HEK293 (cell line): ENCODE measurements at regions not wholly inside any gene's neighbourhood (a gene's known extent, or its start where the extent isn't known, plus 50 kb on each side); places are given as distances from the start of the nearest gene placed in this dataset.

ENCODE experiments used
- CTCF ChIA-PET: fragments of 350-600 bp; formaldehyde crosslinking; extraction: SDS; loops from one replicate; lab custom pipeline; 2021; ENCODE audit warnings: antibody characterized with exemption; lab: Yijun Ruan, JAX
- POLR2A ChIA-PET: fragments of 300-600 bp; formaldehyde crosslinking; extraction: SDS; loops from one replicate; lab custom pipeline; 2020; ENCODE audit warnings: antibody characterized with exemption, inconsistent platforms; lab: Yijun Ruan, JAX
- H3K27ac ChIP-seq: fragments of 200-500 bp; sonication (Bioruptor generic); 2 replicates; pipeline ENCODE4 v1.5.1; 2014; ENCODE audit warnings: low read depth, low read length, control low read depth, inconsistent platforms; ENCODE audit errors: extremely low read depth
- H3K36me3 ChIP-seq, 2 experiments: fragments of 200-500 bp in 1 of 2; sonication (Bioruptor generic) in 1 of 2; 1 replicate in 1 of 2; 2 replicates in 1 of 2; pipeline ENCODE4 v1.5.1; 2014 to 2017; ENCODE audit warnings: inconsistent platforms in 2 of 2, low read length in 2 of 2; ENCODE audit not compliant: control insufficient read depth in 2 of 2, insufficient read depth in 1 of 2
- H3K4me1 ChIP-seq: fragments of 200-500 bp; sonication (Bioruptor generic); 2 replicates; pipeline ENCODE4 v1.5.1; 2014; ENCODE audit warnings: mild to moderate bottlenecking, low read length, inconsistent platforms; ENCODE audit not compliant: control insufficient read depth, insufficient read depth
- H3K4me3 ChIP-seq: 2 replicates; pipeline ENCODE4 v1.5.1; 2011; ENCODE audit warnings: low read depth, mild to moderate bottlenecking, control low read depth, low read length, moderate library complexity
- H3K9me3 ChIP-seq: fragments of 200-500 bp; sonication (Bioruptor generic); 2 replicates; pipeline ENCODE4 v1.5.1; 2014; ENCODE audit warnings: low read depth, low read length, inconsistent platforms; ENCODE audit not compliant: control insufficient read depth, insufficient read depth
- FEZF1 ChIP-seq: fragments of 450-650 bp; formaldehyde crosslinking; IDR thresholded peaks from 2 replicates; pipeline ENCODE4 v1.5.1; 2016; ENCODE audit warnings: missing biosample characterization, missing genetic modification characterization
- GLI4 ChIP-seq: fragments of 450-650 bp; formaldehyde crosslinking; IDR thresholded peaks from 2 replicates; pipeline ENCODE4 v1.5.1; 2016; ENCODE audit warnings: missing biosample characterization, missing genetic modification characterization
- GLIS2 ChIP-seq: fragments of 450-650 bp; formaldehyde crosslinking; IDR thresholded peaks from 2 replicates; pipeline ENCODE4 v1.5.1; 2016; ENCODE audit warnings: missing biosample characterization, missing genetic modification characterization
- KLF1 ChIP-seq: fragments of 450-650 bp; formaldehyde crosslinking; IDR thresholded peaks from 2 replicates; pipeline ENCODE4 v1.5.1; 2016; ENCODE audit warnings: missing biosample characterization, missing genetic modification characterization
- KLF7 ChIP-seq: fragments of 450-650 bp; formaldehyde crosslinking; IDR thresholded peaks from 2 replicates; pipeline ENCODE4 v1.5.1; 2016; ENCODE audit warnings: missing biosample characterization, missing genetic modification characterization, borderline replicate concordance
- OSR2 ChIP-seq: fragments of 450-650 bp; formaldehyde crosslinking; IDR thresholded peaks from 2 replicates; pipeline ENCODE4 v1.5.1; 2016; ENCODE audit warnings: missing biosample characterization, missing genetic modification characterization
- PRDM6 ChIP-seq: fragments of 450-650 bp; formaldehyde crosslinking; IDR thresholded peaks from 2 replicates; pipeline ENCODE4 v1.5.1; 2017; ENCODE audit warnings: missing biosample characterization, missing genetic modification characterization
- SCRT1 ChIP-seq: fragments of 450-650 bp; formaldehyde crosslinking; IDR thresholded peaks from 2 replicates; pipeline ENCODE4 v1.5.1; 2016; ENCODE audit warnings: missing biosample characterization, missing genetic modification characterization, borderline replicate concordance
- SCRT2 ChIP-seq: fragments of 450-650 bp; formaldehyde crosslinking; IDR thresholded peaks from 2 replicates; pipeline ENCODE4 v1.5.1; 2016; ENCODE audit warnings: missing biosample characterization, missing genetic modification characterization
- ZEB2 ChIP-seq: fragments of 450-650 bp; formaldehyde crosslinking; IDR thresholded peaks from 2 replicates; pipeline ENCODE4 v1.5.1; 2016; ENCODE audit warnings: missing biosample characterization, missing genetic modification characterization
- ZFP41 ChIP-seq: fragments of 450-650 bp; formaldehyde crosslinking; IDR thresholded peaks from 2 replicates; pipeline ENCODE4 v1.5.1; 2016; ENCODE audit warnings: missing biosample characterization, missing genetic modification characterization, borderline replicate concordance
- ZNF112 ChIP-seq: fragments of 450-650 bp; formaldehyde crosslinking; IDR thresholded peaks from 2 replicates; pipeline ENCODE4 v1.5.0; 2017; ENCODE audit warnings: missing biosample characterization, missing genetic modification characterization
- ZNF169 ChIP-seq: fragments of 450-650 bp; formaldehyde crosslinking; IDR thresholded peaks from 2 replicates; pipeline ENCODE4 v1.5.1; 2016; ENCODE audit warnings: missing biosample characterization, missing genetic modification characterization
- ZNF211 ChIP-seq: fragments of 450-650 bp; formaldehyde crosslinking; IDR thresholded peaks from 2 replicates; pipeline ENCODE4 v1.5.1; 2016; ENCODE audit warnings: low read depth, missing biosample characterization, missing genetic modification characterization
- ZNF221 ChIP-seq: fragments of 450-650 bp; formaldehyde crosslinking; IDR thresholded peaks from 2 replicates; pipeline ENCODE4 v1.5.1; 2017; ENCODE audit warnings: missing biosample characterization, missing genetic modification characterization, borderline replicate concordance
- ZNF23 ChIP-seq: fragments of 450-650 bp; formaldehyde crosslinking; IDR thresholded peaks from 2 replicates; pipeline ENCODE4 v1.5.1; 2016; ENCODE audit warnings: missing biosample characterization, missing genetic modification characterization, borderline replicate concordance
- ZNF416 ChIP-seq: fragments of 450-650 bp; formaldehyde crosslinking; IDR thresholded peaks from 2 replicates; pipeline ENCODE4 v1.5.1; 2016; ENCODE audit warnings: missing biosample characterization, missing genetic modification characterization
- ZNF473 ChIP-seq: fragments of 450-650 bp; formaldehyde crosslinking; IDR thresholded peaks from 2 replicates; pipeline ENCODE4 v1.5.1; 2017; ENCODE audit warnings: missing biosample characterization, missing genetic modification characterization
- ZNF514 ChIP-seq: fragments of 450-650 bp; formaldehyde crosslinking; IDR thresholded peaks from 2 replicates; pipeline ENCODE4 v1.5.1; 2016; ENCODE audit warnings: missing biosample characterization, missing genetic modification characterization
- ZNF544 ChIP-seq: fragments of 450-650 bp; formaldehyde crosslinking; IDR thresholded peaks from 2 replicates; pipeline ENCODE4 v1.5.0; 2017; ENCODE audit warnings: missing biosample characterization, missing genetic modification characterization
- ZSCAN4 ChIP-seq: fragments of 450-650 bp; formaldehyde crosslinking; IDR thresholded peaks from 2 replicates; pipeline ENCODE4 v1.5.1; 2017; ENCODE audit warnings: missing biosample characterization, missing genetic modification characterization

- Histone ChIP-seq H3K36me3 (no peaks in the 10 kb centered on the region), H3K4me3 (no peak overlapping the region), H3K4me1 (no peaks in the 10 kb centered on the region), H3K27ac (no peak overlapping the region), H3K9me3 (no peaks in the 10 kb centered on the region)
- POLR2A ChIA-PET, result no interaction called here
- TF ChIP-seq OSR2 (tag by site-specific recombination) (no peak), ZSCAN4 (tag by site-specific recombination) (no peak), ZNF221 (tag by site-specific recombination) (no peak), ZFP41 (no peak), ZNF416 (tag by site-specific recombination) (no peak), KLF7 (no peak), SCRT1 (tag by site-specific recombination) (no peak), ZNF473 (no peak), ZEB2 (tag by site-specific recombination) (no peak), KLF1 (tag by site-specific recombination) (no peak), GLI4 (no peak), FEZF1 (no peak), ZNF23 (tag by site-specific recombination) (no peak), GLIS2 (no peak; the same call in 1 of the 2 replicates), ZNF544 (tag by site-specific recombination) (no peak), ZNF112 (tag by site-specific recombination) (no peak)
- CTCF ChIA-PET, result interaction anchor here (1.0 kb wide), 1 partner anchor 1154 kb away, joined by 3 read pairs; no protein-coding TSS in a partner anchor
Measured at GRCh38 chr7:156082048-156083040, 270.1 kb upstream of the SHH start.

GRCh38 chr7:156080596-156080995 is 268.3 kb upstream of the SHH start:
- POLR2A ChIA-PET, result no interaction called here
- Histone ChIP-seq H3K9me3 (no peaks in the 10 kb centered on the region), H3K4me1 (no peaks in the 10 kb centered on the region), H3K36me3 (no peaks in the 10 kb centered on the region), H3K4me3 (no peak overlapping the region), H3K27ac (no peak overlapping the region)
- no peak for TF ChIP-seq ZNF514 (tag by site-specific recombination)
- no peak for TF ChIP-seq ZNF211
- CTCF ChIA-PET, result no interaction called here

GRCh38 chr7:156080046-156080445 is 267.8 kb upstream of the SHH start:
- ChIA-PET POLR2A (no interaction called here), CTCF (no interaction called here)
- H3K36me3 ChIP-seq, result no peaks in the 10 kb centered on the region
- no peak overlapping the region for H3K27ac ChIP-seq
- no peak overlapping the region for H3K4me3 ChIP-seq
- TF ChIP-seq ZNF169 (tag by site-specific recombination) (no peak), SCRT2 (tag by site-specific recombination) (no peak), ZNF416 (tag by site-specific recombination) (no peak), PRDM6 (no peak)
- H3K9me3 ChIP-seq, result no peaks in the 10 kb centered on the region
- H3K4me1 ChIP-seq, result no peaks in the 10 kb centered on the region
